Astrocyte (in vitro differentiated cells and primary cell): ENCODE measurements at regions not wholly inside any gene's neighbourhood (a gene's known extent, or its start where the extent isn't known, plus 50 kb on each side); places are given as distances from the start of the nearest gene placed in this dataset.

Experiments used
- DNase-seq: peaks from one replicate; pipeline ENCODE4 v3.0.0-alpha.2; 2010; ENCODE audit warnings: low read depth
- FAIRE-seq: peaks from 2 replicates; lab custom pipeline; 2011; peaks lifted over from hg19 to GRCh38; lab: Jason Lieb, UNC
- H2AFZ ChIP-seq: 2 replicates; pipeline ENCODE4 v1.6.0; 2012; ENCODE audit warnings: low read depth, low read length, inconsistent platforms
- H3K27ac ChIP-seq: 2 replicates; pipeline ENCODE4 v1.5.1; 2011; ENCODE audit warnings: low read depth, low read length, inconsistent platforms
- H3K27me3 ChIP-seq: 2 replicates; pipeline ENCODE4 v1.6.0; 2011; ENCODE audit warnings: low read length, inconsistent platforms; ENCODE audit not compliant: insufficient read depth
- H3K36me3 ChIP-seq: 2 replicates; pipeline ENCODE4 v1.5.1; 2011; ENCODE audit warnings: low read length, inconsistent platforms; ENCODE audit not compliant: insufficient read depth
- H3K4me1 ChIP-seq: 2 replicates; pipeline ENCODE4 v1.5.1; 2011; ENCODE audit warnings: low read length, inconsistent platforms; ENCODE audit not compliant: insufficient read depth
- H3K4me2 ChIP-seq: 2 replicates; pipeline ENCODE4 v1.6.0; 2012; ENCODE audit warnings: low read length, inconsistent platforms
- H3K4me3 ChIP-seq: 2 replicates; pipeline ENCODE4 v1.5.1; 2011; ENCODE audit warnings: low read depth, mild to moderate bottlenecking, low read length, inconsistent platforms; ENCODE audit not compliant: insufficient read depth
- H3K79me2 ChIP-seq: 2 replicates; pipeline ENCODE4 v1.6.0; 2012; ENCODE audit warnings: mild to moderate bottlenecking, low read length, inconsistent platforms; ENCODE audit not compliant: insufficient read depth
- H3K9ac ChIP-seq: 2 replicates; pipeline ENCODE4 v1.6.0; 2012; ENCODE audit warnings: mild to moderate bottlenecking, low read length, inconsistent platforms
- H3K9me3 ChIP-seq: 2 replicates; pipeline ENCODE4 v1.5.1; 2012; ENCODE audit warnings: low read depth, mild to moderate bottlenecking, low read length, inconsistent platforms; ENCODE audit not compliant: insufficient read depth
- H4K20me1 ChIP-seq: 2 replicates; pipeline ENCODE4 v1.6.0; 2012; ENCODE audit warnings: low read length, inconsistent platforms; ENCODE audit not compliant: insufficient read depth
- H3K27ac Mint-ChIP-seq: one replicate; pipeline ENCODE4 v1.8.0; 2021; ENCODE audit warnings: mild to moderate bottlenecking, mixed read lengths; ENCODE audit not compliant: unreplicated experiment
- H3K27me3 Mint-ChIP-seq: one replicate; pipeline ENCODE4 v1.8.0; 2021; ENCODE audit warnings: low read depth, mixed read lengths; ENCODE audit not compliant: unreplicated experiment
- H3K36me3 Mint-ChIP-seq: one replicate; pipeline ENCODE4 v1.8.0; 2021; ENCODE audit warnings: low read depth, mixed read lengths; ENCODE audit not compliant: unreplicated experiment
- H3K4me1 Mint-ChIP-seq: one replicate; pipeline ENCODE4 v1.8.0; 2021; ENCODE audit warnings: low read depth, mixed read lengths; ENCODE audit not compliant: unreplicated experiment
- H3K4me3 Mint-ChIP-seq: one replicate; pipeline ENCODE4 v1.8.0; 2021; ENCODE audit warnings: mild to moderate bottlenecking, moderate library complexity, mixed read lengths; ENCODE audit not compliant: unreplicated experiment
- H3K9me3 Mint-ChIP-seq: one replicate; pipeline ENCODE4 v1.8.0; 2021; ENCODE audit warnings: mild to moderate bottlenecking, mixed read lengths; ENCODE audit not compliant: unreplicated experiment
- EZH2 ChIP-seq: IDR thresholded peaks from 2 replicates; pipeline ENCODE4 v1.6.1; 2012; ENCODE audit warnings: mild to moderate bottlenecking, low read length, inconsistent platforms; ENCODE audit not compliant: insufficient read depth
- TF ChIP-seq, protein P1 (sequence below): IDR thresholded peaks from 2 replicates; pipeline ENCODE4 v1.5.1; 2011; ENCODE audit warnings: low read depth, mild to moderate bottlenecking, inconsistent platforms, low read length, moderate library complexity; ENCODE audit not compliant: insufficient read depth

DNA sequence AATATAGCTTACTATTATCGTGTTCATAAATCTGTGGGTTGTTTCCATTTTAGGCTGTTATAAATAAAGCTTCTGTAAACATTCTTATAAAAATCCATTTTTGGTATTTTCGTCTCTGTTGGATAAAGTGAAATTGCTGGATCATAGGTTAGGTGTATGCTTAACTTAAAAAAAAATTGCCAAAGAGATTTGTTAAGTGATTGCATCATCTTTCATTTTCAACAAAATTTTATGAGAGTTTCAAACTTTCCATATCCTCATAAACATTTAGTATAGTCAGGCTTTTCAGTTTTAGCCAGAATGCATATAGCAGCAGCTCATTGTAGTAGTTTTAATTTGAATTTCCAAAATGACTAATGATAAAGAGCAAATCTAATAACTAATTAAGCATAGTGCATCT lies 146.7 kb upstream of the CNTN5 start:
- Mint-ChIP-seq H3K27ac (no peak overlapping the region), H3K4me3 (no peak overlapping the region), H3K4me1 (no peaks in the 10 kb centered on the region), H3K36me3 (no peaks in the 10 kb centered on the region), H3K9me3 (no peaks in the 10 kb centered on the region), H3K27me3 (no peaks in the 10 kb centered on the region)
- Histone ChIP-seq H3K9ac (no peak overlapping the region), H4K20me1 (no peaks in the 10 kb centered on the region), H3K79me2 (no peaks in the 10 kb centered on the region), H3K4me1 (no peaks in the 10 kb centered on the region), H3K36me3 (no peaks in the 10 kb centered on the region), H3K9me3 (no peaks in the 10 kb centered on the region), H2AFZ (no peak overlapping the region), H3K27ac (no peak overlapping the region), H3K4me3 (no peak overlapping the region), H3K27me3 (no peaks in the 10 kb centered on the region), H3K4me2 (no peak overlapping the region)
- TF ChIP-seq, protein P1, sequence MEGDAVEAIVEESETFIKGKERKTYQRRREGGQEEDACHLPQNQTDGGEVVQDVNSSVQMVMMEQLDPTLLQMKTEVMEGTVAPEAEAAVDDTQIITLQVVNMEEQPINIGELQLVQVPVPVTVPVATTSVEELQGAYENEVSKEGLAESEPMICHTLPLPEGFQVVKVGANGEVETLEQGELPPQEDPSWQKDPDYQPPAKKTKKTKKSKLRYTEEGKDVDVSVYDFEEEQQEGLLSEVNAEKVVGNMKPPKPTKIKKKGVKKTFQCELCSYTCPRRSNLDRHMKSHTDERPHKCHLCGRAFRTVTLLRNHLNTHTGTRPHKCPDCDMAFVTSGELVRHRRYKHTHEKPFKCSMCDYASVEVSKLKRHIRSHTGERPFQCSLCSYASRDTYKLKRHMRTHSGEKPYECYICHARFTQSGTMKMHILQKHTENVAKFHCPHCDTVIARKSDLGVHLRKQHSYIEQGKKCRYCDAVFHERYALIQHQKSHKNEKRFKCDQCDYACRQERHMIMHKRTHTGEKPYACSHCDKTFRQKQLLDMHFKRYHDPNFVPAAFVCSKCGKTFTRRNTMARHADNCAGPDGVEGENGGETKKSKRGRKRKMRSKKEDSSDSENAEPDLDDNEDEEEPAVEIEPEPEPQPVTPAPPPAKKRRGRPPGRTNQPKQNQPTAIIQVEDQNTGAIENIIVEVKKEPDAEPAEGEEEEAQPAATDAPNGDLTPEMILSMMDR = no peak
- no peak for TF ChIP-seq EZH2
- FAIRE-seq = no peak
- DNase-seq = no peak

GRCh38 chr11:98895936-98896335 lies 124.8 kb upstream of the CNTN5 start:
- FAIRE-seq (no peak), DNase-seq (no peak)
- Mint-ChIP-seq H3K4me1 (no peaks in the 10 kb centered on the region), H3K4me3 (no peak overlapping the region), H3K27me3 (no peaks in the 10 kb centered on the region), H3K27ac (no peak overlapping the region), H3K9me3 (peaks cover 2% of the 10 kb centered on the region), H3K36me3 (no peaks in the 10 kb centered on the region)
- Histone ChIP-seq H3K4me2 (no peak overlapping the region), H3K27ac (no peak overlapping the region), H3K4me3 (no peak overlapping the region), H3K4me1 (no peaks in the 10 kb centered on the region), H3K9ac (no peak overlapping the region), H3K36me3 (no peaks in the 10 kb centered on the region), H2AFZ (no peak overlapping the region), H3K27me3 (no peaks in the 10 kb centered on the region), H3K9me3 (no peaks in the 10 kb centered on the region), H3K79me2 (no peaks in the 10 kb centered on the region), H4K20me1 (no peaks in the 10 kb centered on the region)
- TF ChIP-seq EZH2 = no peak
- TF ChIP-seq, protein P1 = no peak

DNA sequence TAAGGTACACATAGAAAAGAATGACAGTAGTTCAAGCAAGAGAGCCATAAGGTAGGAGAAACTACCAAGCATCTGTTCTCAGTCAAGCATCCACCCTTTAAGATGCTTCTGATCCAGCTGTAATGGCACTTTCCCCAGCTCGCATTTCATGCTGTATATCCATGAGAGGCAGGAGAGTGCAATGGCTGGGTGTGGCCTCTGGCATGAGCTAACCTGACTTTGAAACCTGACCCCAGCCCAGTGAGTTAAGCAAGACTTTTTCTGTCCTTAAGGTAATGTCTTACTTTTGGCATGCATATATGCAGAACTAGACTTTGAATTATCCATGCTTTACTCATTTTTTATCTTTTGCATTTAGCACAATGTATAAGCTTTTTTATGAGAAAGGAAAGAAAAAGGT lies 79.8 kb upstream of the CNTN5 start:
- Histone ChIP-seq H3K4me2 (no peak overlapping the region), H3K9ac (no peak overlapping the region), H3K27ac (no peak overlapping the region), H3K79me2 (no peaks in the 10 kb centered on the region), H2AFZ (no peak overlapping the region), H3K36me3 (no peaks in the 10 kb centered on the region), H3K9me3 (no peaks in the 10 kb centered on the region), H3K27me3 (no peaks in the 10 kb centered on the region), H4K20me1 (no peaks in the 10 kb centered on the region), H3K4me1 (no peaks in the 10 kb centered on the region), H3K4me3 (no peak overlapping the region)
- no peak for DNase-seq
- H3K4me3 Mint-ChIP-seq = no peak overlapping the region
- H3K9me3 Mint-ChIP-seq = no peaks in the 10 kb centered on the region
- H3K4me1 Mint-ChIP-seq = no peaks in the 10 kb centered on the region
- H3K27ac Mint-ChIP-seq = no peak overlapping the region
- no peaks in the 10 kb centered on the region for H3K36me3 Mint-ChIP-seq
- FAIRE-seq = no peak
- no peak for TF ChIP-seq EZH2
- TF ChIP-seq, protein P1 = no peak
- H3K27me3 Mint-ChIP-seq = no peaks in the 10 kb centered on the region
